ENCODE measurements at regions not wholly inside any gene's neighbourhood (a gene's known extent, or its start where the extent isn't known, plus 50 kb on each side); places are given as distances from the start of the nearest gene placed in this dataset.

DNA sequence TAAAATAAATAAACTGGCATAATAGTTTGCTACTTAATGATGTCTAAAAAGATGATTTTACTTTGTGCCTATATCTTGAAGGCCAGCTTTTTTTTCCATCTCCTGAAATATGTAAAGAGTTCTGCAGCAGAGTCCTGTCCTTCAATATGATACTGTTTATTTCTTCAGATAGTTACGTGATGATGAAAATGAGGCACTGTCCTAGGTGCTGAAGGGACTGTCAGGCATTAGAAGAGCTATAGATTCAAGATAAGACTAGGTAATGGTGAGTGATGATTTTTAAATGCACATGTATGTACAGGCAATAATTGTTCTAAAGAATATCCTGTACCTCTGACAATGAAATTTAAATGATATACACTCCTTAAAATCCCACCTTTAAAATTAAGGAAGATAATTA is 326.9 kb upstream of the DNAJC19 start:
- Histone ChIP-seq H3K36me3 (ENCODE audit: control insufficient read depth, insufficient read depth, low read length) (no peaks in the 10 kb centered on the region), H3K27me3 (ENCODE audit: control insufficient read depth, insufficient read depth, low read length) (no peaks in the 10 kb centered on the region), H3K4me3 (ENCODE audit: low read depth, low read length) (no peak overlapping the region)
- DNase-seq (ENCODE audit: low read depth): no peak
- TF ChIP-seq, protein P1, sequence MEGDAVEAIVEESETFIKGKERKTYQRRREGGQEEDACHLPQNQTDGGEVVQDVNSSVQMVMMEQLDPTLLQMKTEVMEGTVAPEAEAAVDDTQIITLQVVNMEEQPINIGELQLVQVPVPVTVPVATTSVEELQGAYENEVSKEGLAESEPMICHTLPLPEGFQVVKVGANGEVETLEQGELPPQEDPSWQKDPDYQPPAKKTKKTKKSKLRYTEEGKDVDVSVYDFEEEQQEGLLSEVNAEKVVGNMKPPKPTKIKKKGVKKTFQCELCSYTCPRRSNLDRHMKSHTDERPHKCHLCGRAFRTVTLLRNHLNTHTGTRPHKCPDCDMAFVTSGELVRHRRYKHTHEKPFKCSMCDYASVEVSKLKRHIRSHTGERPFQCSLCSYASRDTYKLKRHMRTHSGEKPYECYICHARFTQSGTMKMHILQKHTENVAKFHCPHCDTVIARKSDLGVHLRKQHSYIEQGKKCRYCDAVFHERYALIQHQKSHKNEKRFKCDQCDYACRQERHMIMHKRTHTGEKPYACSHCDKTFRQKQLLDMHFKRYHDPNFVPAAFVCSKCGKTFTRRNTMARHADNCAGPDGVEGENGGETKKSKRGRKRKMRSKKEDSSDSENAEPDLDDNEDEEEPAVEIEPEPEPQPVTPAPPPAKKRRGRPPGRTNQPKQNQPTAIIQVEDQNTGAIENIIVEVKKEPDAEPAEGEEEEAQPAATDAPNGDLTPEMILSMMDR (IDR thresholded peaks at IDR 0.05; ENCODE audit: insufficient read depth, low read length, poor library complexity, severe bottlenecking): no peak

DNA sequence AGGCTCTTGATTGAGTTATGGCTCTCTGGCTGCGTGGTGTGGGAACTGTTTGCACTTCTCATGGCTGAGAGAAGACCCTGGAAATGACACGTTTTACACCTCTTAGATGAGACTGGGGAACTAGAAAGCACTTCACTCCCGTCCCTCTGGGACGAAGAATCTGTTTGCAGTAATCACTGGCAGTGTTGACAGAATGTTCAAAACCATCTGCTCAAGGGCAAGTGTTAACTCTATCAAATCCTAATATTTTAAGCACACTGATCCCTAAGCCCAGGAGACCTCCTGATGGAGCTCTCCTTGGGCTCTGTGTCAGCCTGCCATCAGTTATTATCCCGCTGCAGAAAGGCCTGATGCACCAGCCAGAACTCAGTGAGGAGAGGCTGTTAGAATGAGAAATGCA is 323.8 kb upstream of the DNAJC19 start:
- no peaks in the 10 kb centered on the region for H3K27me3 ChIP-seq (ENCODE audit: control insufficient read depth, insufficient read depth, low read length)
- H3K36me3 ChIP-seq (ENCODE audit: control insufficient read depth, insufficient read depth, low read length): no peaks in the 10 kb centered on the region
- TF ChIP-seq, protein P1 (IDR thresholded peaks at IDR 0.05; ENCODE audit: insufficient read depth, low read length, poor library complexity, severe bottlenecking): no peak
- no peak for DNase-seq (ENCODE audit: low read depth)
- H3K4me3 ChIP-seq (ENCODE audit: low read depth, low read length): no peak overlapping the region

DNA sequence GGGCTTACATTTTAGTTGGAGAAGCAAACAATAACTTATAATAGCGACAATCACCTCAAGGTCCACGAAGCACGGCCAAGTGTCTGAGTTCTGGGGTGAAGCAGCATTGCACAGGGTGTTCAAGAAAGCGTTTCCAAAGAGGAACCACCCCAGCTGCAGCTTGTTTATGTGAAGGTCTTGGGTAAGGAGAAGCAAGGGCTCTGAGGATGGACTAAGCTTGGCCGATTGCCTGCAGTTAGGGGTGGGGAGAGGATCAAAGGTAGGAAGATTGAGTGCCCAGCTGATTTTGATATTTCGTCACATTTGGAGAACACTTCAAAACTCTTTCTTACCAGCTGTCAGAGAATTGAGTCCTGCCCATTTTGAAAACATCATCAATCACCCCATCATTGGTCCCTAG is 321.6 kb upstream of the DNAJC19 start:
- H3K4me3 ChIP-seq (ENCODE audit: low read depth, low read length): no peak overlapping the region
- no peak for DNase-seq (ENCODE audit: low read depth)
- H3K27me3 ChIP-seq (ENCODE audit: control insufficient read depth, insufficient read depth, low read length): no peaks in the 10 kb centered on the region
- no peaks in the 10 kb centered on the region for H3K36me3 ChIP-seq (ENCODE audit: control insufficient read depth, insufficient read depth, low read length)
- TF ChIP-seq, protein P1 (IDR thresholded peaks at IDR 0.05; ENCODE audit: insufficient read depth, low read length, poor library complexity, severe bottlenecking): no peak

DNA sequence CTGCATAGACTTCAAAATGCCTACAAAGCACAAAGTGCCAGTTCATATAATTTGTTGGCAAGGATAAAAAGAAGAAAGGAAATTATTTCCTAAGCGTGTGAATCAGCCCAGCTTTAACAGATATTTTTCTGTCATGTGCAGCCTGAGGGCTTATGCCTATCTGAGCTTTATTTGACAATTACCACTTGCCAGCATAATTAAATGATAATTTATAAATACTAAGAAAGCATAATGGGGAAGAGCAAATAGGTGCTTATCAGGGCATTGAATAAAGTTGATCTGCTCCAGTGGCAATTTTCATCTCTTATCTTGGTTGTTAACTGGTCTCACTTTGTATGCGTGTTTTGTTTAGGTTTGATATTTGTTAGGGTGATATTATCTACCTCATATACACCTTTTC is 313.4 kb upstream of the DNAJC19 start:
- TF ChIP-seq, protein P1 (IDR thresholded peaks at IDR 0.05; ENCODE audit: insufficient read depth, low read length, poor library complexity, severe bottlenecking): no peak
- Histone ChIP-seq H3K27me3 (ENCODE audit: control insufficient read depth, insufficient read depth, low read length) (no peaks in the 10 kb centered on the region), H3K4me3 (ENCODE audit: low read depth, low read length) (no peak overlapping the region), H3K36me3 (ENCODE audit: control insufficient read depth, insufficient read depth, low read length) (no peaks in the 10 kb centered on the region)
- DNase-seq (ENCODE audit: low read depth): no peak

DNA sequence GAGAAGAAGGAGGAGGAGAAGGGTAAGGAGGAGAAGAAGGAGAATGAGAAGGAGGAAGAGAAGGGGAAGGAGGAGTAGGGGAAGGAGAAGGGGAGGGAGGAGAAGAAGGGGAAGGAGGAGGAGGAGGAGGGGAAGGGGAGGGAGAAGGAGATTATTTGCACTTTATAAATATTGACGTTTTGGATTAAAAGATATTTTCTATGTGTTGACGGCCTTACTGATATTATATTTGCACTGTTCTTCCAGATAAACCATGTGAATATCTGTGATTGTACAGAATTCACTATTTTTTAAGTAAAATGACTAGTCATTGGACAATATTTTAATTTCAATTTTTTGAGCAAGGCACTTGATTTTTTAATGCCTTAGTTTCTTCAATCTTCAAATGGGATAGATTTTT is 310.5 kb upstream of the DNAJC19 start:
- H3K4me3 ChIP-seq (ENCODE audit: low read depth, low read length): no peak overlapping the region
- TF ChIP-seq, protein P1 (IDR thresholded peaks at IDR 0.05; ENCODE audit: insufficient read depth, low read length, poor library complexity, severe bottlenecking): no peak
- no peaks in the 10 kb centered on the region for H3K27me3 ChIP-seq (ENCODE audit: control insufficient read depth, insufficient read depth, low read length)
- H3K36me3 ChIP-seq (ENCODE audit: control insufficient read depth, insufficient read depth, low read length): no peaks in the 10 kb centered on the region
- no peak for DNase-seq (ENCODE audit: low read depth)

DNA sequence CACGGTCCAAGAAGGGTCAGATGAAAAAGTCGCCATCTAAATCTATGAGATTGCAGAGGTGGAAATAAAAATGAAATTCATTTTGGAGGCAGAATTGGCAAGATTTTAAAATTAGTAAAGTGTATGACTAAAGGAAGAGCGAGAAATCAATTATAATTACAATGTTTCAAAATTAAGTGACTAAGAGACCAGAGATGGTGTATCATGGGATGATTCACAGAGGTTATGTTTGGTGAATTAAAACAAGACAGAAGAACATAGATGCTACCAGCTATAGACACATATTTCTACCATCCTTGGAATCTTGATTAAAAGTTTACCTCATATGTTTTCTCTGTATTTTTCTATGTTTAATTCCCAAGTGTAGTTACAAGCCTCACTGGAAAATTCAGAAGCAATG is 308.9 kb upstream of the DNAJC19 start:
- H3K27me3 ChIP-seq (ENCODE audit: control insufficient read depth, insufficient read depth, low read length): no peaks in the 10 kb centered on the region
- no peaks in the 10 kb centered on the region for H3K36me3 ChIP-seq (ENCODE audit: control insufficient read depth, insufficient read depth, low read length)
- no peak for DNase-seq (ENCODE audit: low read depth)
- no peak overlapping the region for H3K4me3 ChIP-seq (ENCODE audit: low read depth, low read length)
- TF ChIP-seq, protein P1 (IDR thresholded peaks at IDR 0.05; ENCODE audit: insufficient read depth, low read length, poor library complexity, severe bottlenecking): no peak

Data from kidney epithelial cell (primary cell).